Stomach (tissue), 8 donors: ENCODE measurements at regions not wholly inside any gene's neighbourhood (a gene's known extent, or its start where the extent isn't known, plus 50 kb on each side); places are given as distances from the start of the nearest gene placed in this dataset.

Experiments used
- DNase-seq, 2 donors: peaks; one replicate each; pipeline versions ENCODE4 v3.0.0 to v3.0.0-alpha.2; 2013 to 2019
- H3K27ac ChIP-seq, 5 donors: fragments of 200-600 bp in 4 of 5; sonication (generic) in 4 of 5; one replicate each; pipeline ENCODE4 v1.5.1; 2013 to 2019; ENCODE audit warnings: mild to moderate bottlenecking in 1 of 5, moderate library complexity in 1 of 5
- H3K27me3 ChIP-seq, 3 donors: fragments of 200-600 bp; sonication (generic); one replicate each; pipeline ENCODE4 v1.5.1; 2017 to 2019; ENCODE audit warnings: mixed run types in 1 of 3
- H3K36me3 ChIP-seq, 4 donors: fragments of 200-600 bp; sonication (generic); 1 replicate in 3 of 4; 2 replicates in 1 of 4; pipeline ENCODE4 v1.5.1; 2016 to 2019
- H3K4me1 ChIP-seq, 4 donors: fragments of 200-600 bp; sonication (generic); one replicate each; pipeline ENCODE4 v1.5.1; 2016 to 2019
- H3K4me3 ChIP-seq, 4 donors: fragments of 200-600 bp; sonication (generic) in 3 of 4; one replicate each; pipeline ENCODE4 v1.5.1; 2016 to 2019; ENCODE audit warnings: mild to moderate bottlenecking in 1 of 4
- H3K9me3 ChIP-seq, 4 donors: fragments of 200-600 bp; sonication (generic); one replicate each; pipeline ENCODE4 v1.5.1; 2016 to 2019
- CTCF ChIP-seq, 7 experiments: fragments of 450-650 bp in 4 of 7; fragments of 200-600 bp in 3 of 7; sonication (generic) in 3 of 7; IDR thresholded peaks; one replicate each; pipeline ENCODE4 v1.5.1; 2016 to 2019; ENCODE audit warnings: antibody characterized with exemption in 7 of 7, control low read depth in 2 of 7, mild to moderate bottlenecking in 1 of 7
- EP300 ChIP-seq: sonication (generic); formaldehyde crosslinking; IDR thresholded peaks from one replicate; pipeline ENCODE4 v1.6.1; 2017; ENCODE audit warnings: antibody characterized with exemption
- POLR2A ChIP-seq, 4 donors: fragments of 450-650 bp; IDR thresholded peaks; one replicate each; pipeline ENCODE4 v1.6.1; 2016; ENCODE audit warnings: antibody characterized with exemption in 4 of 4, control low read depth in 2 of 4, mild to moderate bottlenecking in 1 of 4, moderate library complexity in 1 of 4
- POLR2AphosphoS5 ChIP-seq, 3 donors: sonication (generic); formaldehyde crosslinking; IDR thresholded peaks; one replicate each; pipeline ENCODE4 v1.6.1; 2016; ENCODE audit warnings: antibody characterized with exemption in 3 of 3
- WGBS, 5 donors: extraction: QIAGEN DNeasy Blood & Tissue Kit in 3 of 5; methylation state at CpG; one replicate each; pipeline versions ENCODE4 v1.1.5 to v1.1.7; 2013 to 2018; 5-methylcytosine and 5-hydroxymethylcytosine counted together
- intact Hi-C: fragments of 100-400 bp; cut with DNase I; formaldehyde crosslinking; loops from one replicate; pipeline ENCODE4 v1.15.1; 2023; ENCODE audit warnings: low total_unique reads
- donor health status: healthy with polysubstance abuse.
- donor health status: Bipolar disorder and iron deficiency.
- donor health status: healthy.

DNA sequence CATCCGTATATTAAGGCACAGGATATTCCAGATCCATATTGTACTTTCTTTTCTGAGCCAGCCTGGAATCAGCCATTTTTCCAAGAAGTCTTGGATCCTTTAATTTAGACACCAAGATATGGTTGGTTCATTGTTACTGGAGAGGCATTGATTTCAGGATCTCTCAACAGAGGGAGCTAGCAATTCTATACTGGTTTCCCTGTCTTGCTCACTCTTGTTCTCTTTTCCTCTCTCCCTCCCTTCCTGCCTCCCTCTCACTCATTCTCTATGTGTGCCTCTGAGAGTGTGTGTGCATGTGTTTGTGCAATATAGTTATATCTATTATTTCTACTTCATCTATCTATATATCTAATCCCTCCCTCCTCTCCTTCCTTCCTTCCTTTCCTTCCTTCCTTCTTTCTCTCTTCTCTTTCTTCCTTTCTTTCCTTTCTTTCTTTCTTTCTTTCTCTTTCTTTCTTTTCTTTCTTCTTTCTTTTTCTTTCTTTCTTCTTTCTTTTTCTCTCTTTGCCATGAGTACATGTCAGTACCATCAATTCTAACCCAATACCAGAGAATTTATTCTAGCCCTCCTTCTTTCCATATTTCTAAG, 299.1 kb downstream of the EPHA7 start:
- H3K36me3 ChIP-seq = no peaks in the 10 kb centered on the region
- no peaks in the 10 kb centered on the region for H3K4me1 ChIP-seq
- H3K9me3 ChIP-seq = no peaks in the 10 kb centered on the region
- intact Hi-C loops = no loop called here
- H3K27ac ChIP-seq = no peak overlapping the region
- WGBS, 5 donors = 86 to 92% (median 90%) methylated on average over 1 of the region's 1 CpG
- no peak for DNase-seq
- H3K4me3 ChIP-seq = no peak overlapping the region
- H3K27me3 ChIP-seq = no peaks in the 10 kb centered on the region
- TF ChIP-seq CTCF (IDR thresholded peaks at IDR 0.05) (no peak), POLR2A (IDR thresholded peaks at IDR 0.05) (no peak), EP300 (no peak), POLR2AphosphoS5 (IDR thresholded peaks at IDR 0.05) (no peak)

DNA sequence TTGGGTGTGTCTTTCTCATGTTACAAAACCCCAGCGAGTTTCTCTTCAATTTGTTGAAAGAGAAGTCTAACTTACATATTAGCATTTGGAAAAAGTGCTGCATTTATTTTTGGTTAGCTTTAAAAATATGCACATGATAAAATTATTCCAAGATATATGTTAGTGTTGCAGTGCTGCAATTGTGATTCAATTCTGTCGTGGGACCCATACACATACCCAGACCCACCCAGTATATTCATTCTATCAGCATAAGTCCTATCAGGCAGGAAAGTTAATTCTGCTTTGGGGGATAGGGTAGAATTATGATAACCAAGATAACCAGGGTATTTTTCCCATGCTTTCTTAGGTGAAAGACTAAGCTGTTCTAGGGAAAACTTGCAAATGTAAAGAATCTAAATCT, 313.5 kb downstream of the EPHA7 start:
- WGBS, 5 donors = 43 to 71% (median 50%) methylated on average over 2 of the region's 2 CpGs
- TF ChIP-seq EP300 (no peak), CTCF (IDR thresholded peaks at IDR 0.05) (no peak), POLR2A (IDR thresholded peaks at IDR 0.05) (no peak), POLR2AphosphoS5 (IDR thresholded peaks at IDR 0.05) (no peak)
- intact Hi-C loops = no loop called here

GRCh38 chr6:93105017-93105416, 314.3 kb downstream of the EPHA7 start:
- 41 to 56% (median 45%) methylated on average over 3 of the region's 3 CpGs for WGBS, 5 donors
- TF ChIP-seq CTCF (IDR thresholded peaks at IDR 0.05) = no peak
- no peak for TF ChIP-seq POLR2A (IDR thresholded peaks at IDR 0.05)
- TF ChIP-seq EP300 = no peak
- TF ChIP-seq POLR2AphosphoS5 (IDR thresholded peaks at IDR 0.05) = no peak

More for the DNA sequence above, 313.5 kb downstream of the EPHA7 start:
- no peak overlapping the region for H3K27ac ChIP-seq
- H3K27me3 ChIP-seq = no peaks in the 10 kb centered on the region
- no peaks in the 10 kb centered on the region for H3K9me3 ChIP-seq
- DNase-seq = no peak
- no peaks in the 10 kb centered on the region for H3K36me3 ChIP-seq
- H3K4me1 ChIP-seq = no peaks in the 10 kb centered on the region
- H3K4me3 ChIP-seq = no peak overlapping the region

DNA sequence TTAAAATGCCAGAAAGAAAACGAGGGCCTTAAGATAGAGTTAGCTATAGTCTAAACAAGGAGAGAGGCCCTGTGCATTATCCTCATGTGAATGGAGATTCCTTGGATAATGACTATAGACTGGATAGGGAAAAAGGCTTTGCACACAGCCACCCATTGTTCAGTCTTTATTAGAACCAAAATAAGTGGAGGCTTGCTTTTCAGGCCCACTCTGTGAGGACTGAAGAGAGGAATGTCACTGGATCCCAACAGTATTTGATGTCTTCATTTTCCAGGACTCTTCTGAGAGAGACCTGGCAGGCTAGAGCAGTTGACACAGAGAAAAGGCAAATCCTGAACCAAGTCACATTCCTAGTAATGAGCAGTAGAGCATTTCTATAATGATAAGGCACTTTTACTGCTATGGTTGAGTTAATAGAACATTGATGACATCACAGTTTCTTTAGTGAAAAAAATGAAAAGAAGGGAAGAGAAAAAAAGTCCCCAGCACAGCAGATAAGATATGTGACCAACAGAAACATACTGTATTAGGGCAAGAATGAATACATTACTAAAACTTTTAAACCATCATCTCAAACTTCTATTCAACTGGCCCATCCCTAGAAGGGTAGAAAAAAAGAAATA, 315.1 kb downstream of the EPHA7 start:
- no peak for DNase-seq
- Histone ChIP-seq H3K27ac (no peak overlapping the region), H3K9me3 (no peaks in the 10 kb centered on the region), H3K27me3 (no peaks in the 10 kb centered on the region), H3K36me3 (no peaks in the 10 kb centered on the region), H3K4me3 (no peak overlapping the region), H3K4me1 (no peaks in the 10 kb centered on the region)
- WGBS, 5 donors = 18 to 39% (median 29%) methylated on average over 1 of the region's 1 CpG
- intact Hi-C loops = no loop called here
- TF ChIP-seq CTCF (IDR thresholded peaks at IDR 0.05) = no peak
- TF ChIP-seq EP300 = no peak
- no peak for TF ChIP-seq POLR2AphosphoS5 (IDR thresholded peaks at IDR 0.05)
- TF ChIP-seq POLR2A (IDR thresholded peaks at IDR 0.05) = no peak

More at GRCh38 chr6:93105017-93105416, 314.3 kb downstream of the EPHA7 start:
- Histone ChIP-seq H3K4me1 (no peaks in the 10 kb centered on the region), H3K27me3 (no peaks in the 10 kb centered on the region), H3K27ac (no peak overlapping the region), H3K4me3 (no peak overlapping the region), H3K9me3 (no peaks in the 10 kb centered on the region), H3K36me3 (no peaks in the 10 kb centered on the region)
- peak in 1 of 2 donors; percentile 28 for DNase-seq
- intact Hi-C loops = no loop called here
